ENCODE measurements at regions not wholly inside any gene's neighbourhood (a gene's known extent, or its start where the extent isn't known, plus 50 kb on each side); places are given as distances from the start of the nearest gene placed in this dataset.
"Not testable (repeated sequence)": the region's sequence is repeated elsewhere in the genome, so short reads cannot be mapped to it uniquely, and the experiment has no call there.

DNA sequence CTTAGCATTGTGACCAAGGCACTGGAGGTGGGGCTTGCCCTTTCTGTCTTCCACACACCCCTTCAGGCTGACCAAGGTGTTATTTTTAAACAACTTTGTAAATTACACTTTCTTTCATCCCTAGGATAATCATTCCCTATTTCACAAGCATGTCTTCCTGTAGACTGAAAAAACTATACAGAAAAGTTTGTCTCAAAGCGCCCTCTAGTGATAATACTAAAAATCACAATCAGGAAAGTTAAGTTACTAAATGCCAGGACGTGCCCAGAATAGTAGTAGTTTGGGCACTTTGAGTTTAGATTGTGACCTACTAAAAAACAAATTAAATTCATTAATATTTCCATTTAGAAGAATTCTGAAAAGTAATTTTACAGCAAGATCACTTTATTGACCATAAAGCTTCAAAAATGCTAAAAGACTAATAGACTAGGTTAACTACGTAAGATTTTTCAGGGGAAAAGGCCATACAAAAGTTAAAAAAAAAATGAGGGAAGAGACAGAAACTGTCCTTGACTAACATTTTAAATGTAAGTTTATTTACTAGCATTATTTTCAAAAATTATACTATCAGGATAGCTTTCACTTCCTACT lies 123.3 kb upstream of the DUSP22 start:
- no peak for TF ChIP-seq TAF1 (IDR thresholded peaks at IDR 0.05; ENCODE audit: borderline replicate concordance, low read depth, low read length)
- no peak for TF ChIP-seq POLR2AphosphoS5 (IDR thresholded peaks at IDR 0.05; ENCODE audit: low read depth, low read length)
- no peak for TF ChIP-seq POLR2A (IDR thresholded peaks at IDR 0.05; ENCODE audit: low read depth, low read length)
- FAIRE-seq (peak; percentile 68), DNase-seq (ENCODE audit: insufficient read length) (no peak)

DNA sequence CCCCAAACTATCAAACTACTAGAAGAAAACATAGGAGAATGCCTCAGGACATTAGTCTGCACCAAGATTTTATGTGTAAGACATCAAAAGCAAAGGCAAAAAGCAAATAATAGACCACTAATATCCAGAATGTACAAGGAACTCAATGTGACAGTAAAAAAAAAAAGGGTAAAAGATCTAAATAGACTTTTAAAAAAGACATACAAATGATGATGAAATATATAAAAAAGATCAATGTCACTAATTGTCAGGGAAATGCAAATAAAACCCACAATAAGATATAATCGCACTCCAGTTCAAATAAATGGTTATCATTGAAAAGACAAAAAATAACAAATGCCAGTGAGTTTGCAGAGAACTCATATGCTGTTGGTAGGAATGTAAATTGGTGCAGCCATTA lies 118.3 kb upstream of the DUSP22 start:
- no peak for TF ChIP-seq POLR2AphosphoS5 (IDR thresholded peaks at IDR 0.05; ENCODE audit: low read depth, low read length)
- no peak for TF ChIP-seq TAF1 (IDR thresholded peaks at IDR 0.05; ENCODE audit: borderline replicate concordance, low read depth, low read length)
- no peak for TF ChIP-seq POLR2A (IDR thresholded peaks at IDR 0.05; ENCODE audit: low read depth, low read length)
- FAIRE-seq: no peak
- no peak for DNase-seq (ENCODE audit: insufficient read length)

GRCh38 chr6:175680-176079 lies 116.6 kb upstream of the DUSP22 start:
- no peak for TF ChIP-seq TAF1 (IDR thresholded peaks at IDR 0.05; ENCODE audit: borderline replicate concordance, low read depth, low read length)
- no peak for TF ChIP-seq POLR2AphosphoS5 (IDR thresholded peaks at IDR 0.05; ENCODE audit: low read depth, low read length)
- TF ChIP-seq POLR2A (IDR thresholded peaks at IDR 0.05; ENCODE audit: low read depth, low read length): no peak
- FAIRE-seq (no peak), DNase-seq (ENCODE audit: insufficient read length) (no peak)

DNA sequence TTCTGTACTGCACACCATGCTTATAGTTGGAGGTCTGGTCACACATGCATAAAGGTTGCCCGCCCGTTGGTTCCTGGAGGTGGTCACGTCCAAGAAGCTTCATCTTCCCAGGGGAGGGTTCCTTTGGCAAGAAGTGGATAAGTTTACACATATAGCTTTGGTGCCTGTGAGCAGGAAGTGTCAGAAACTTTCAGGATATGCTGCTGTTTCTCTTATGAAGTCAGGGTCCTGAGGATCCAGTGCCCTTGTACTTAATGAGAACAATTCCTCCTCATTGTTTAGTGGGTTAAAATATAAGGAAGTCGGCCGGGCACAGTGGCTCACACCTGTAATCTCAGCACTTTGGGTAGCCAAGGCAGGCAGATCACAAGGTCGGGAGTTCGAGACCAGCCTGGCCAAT lies 115.5 kb upstream of the DUSP22 start:
- TF ChIP-seq POLR2A (IDR thresholded peaks at IDR 0.05; ENCODE audit: low read depth, low read length) (no peak), TAF1 (IDR thresholded peaks at IDR 0.05; ENCODE audit: borderline replicate concordance, low read depth, low read length) (no peak), POLR2AphosphoS5 (IDR thresholded peaks at IDR 0.05; ENCODE audit: low read depth, low read length) (no peak)
- no peak for FAIRE-seq
- DNase-seq (ENCODE audit: insufficient read length): no peak

DNA sequence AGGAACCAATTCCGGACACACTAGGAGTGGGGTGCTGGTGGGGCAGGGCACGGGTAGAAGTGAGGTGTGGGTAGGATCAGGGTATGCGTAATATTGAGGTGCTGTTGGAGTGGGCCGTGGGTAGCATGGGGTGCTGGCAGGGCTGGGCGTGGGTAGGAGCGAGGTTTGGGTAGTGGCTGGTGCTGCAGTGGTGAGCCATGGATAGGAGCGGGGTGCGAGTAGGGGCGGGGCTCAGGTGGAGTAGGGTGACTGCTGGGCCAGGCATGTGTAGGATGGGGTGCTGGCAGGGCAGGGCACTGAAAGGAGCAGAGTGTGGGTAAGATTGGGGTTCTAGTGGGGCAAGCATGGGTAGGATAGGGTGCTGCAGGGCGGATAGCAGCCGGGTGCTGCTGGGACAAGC lies 114.2 kb upstream of the DUSP22 start:
- TF ChIP-seq POLR2AphosphoS5 (IDR thresholded peaks at IDR 0.05; ENCODE audit: low read depth, low read length) (no peak), POLR2A (IDR thresholded peaks at IDR 0.05; ENCODE audit: low read depth, low read length) (no peak), TAF1 (IDR thresholded peaks at IDR 0.05; ENCODE audit: borderline replicate concordance, low read depth, low read length) (no peak)
- FAIRE-seq: no peak
- DNase-seq (ENCODE audit: insufficient read length): no peak

DNA sequence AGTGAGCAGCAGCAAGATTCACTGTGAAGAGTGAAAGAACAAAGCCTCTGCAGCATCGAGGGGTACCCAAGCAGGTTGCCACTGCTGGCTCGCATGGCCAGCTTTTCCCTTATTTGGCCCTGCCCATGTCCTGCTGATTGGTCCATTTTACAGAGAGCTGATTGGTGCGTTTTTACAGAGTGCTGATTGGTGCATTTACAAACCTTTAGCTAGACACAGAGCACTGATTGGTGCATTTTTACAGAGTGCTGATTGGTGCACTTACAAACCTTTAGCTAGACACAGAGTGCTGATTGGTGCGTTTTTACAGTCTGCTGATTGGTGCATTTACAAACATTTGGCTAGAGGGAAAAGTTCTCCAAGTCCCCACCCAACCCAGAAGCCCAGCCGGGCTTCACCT lies 113.4 kb upstream of the DUSP22 start:
- not testable (repeated sequence) for DNase-seq (ENCODE audit: insufficient read length); FAIRE-seq

DNA sequence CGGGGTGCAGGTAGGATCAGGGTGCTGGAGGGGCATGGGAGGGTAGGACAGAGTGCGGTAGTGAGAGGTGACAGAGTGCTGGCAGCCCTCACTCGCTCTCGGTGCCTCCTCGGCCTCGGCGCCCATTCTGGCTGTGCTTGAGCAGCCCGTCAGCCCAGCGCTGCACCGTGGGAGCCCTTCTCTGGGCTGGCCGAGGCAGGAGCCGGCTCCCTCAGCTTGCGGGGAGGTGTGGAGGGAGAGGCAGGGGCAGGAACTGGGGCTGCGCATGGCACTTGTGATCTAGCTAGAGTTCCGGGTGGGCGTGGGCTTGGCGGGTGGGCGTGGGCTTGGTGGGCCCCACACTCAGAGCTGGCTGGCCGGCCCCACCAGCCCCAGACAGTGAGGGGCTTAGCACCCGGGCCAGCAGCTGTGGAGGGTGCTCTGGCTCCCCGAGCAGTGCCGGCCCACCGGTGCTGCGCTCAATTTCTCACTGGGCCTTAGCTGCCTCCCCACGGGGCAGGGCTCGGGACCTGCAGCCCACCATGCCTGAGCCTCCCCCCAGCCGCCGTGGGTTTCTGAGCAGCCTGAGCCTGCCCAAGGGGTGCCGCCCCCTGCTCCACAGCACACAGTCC lies 112.8 kb upstream of the DUSP22 start:
- TF ChIP-seq TAF1 (IDR thresholded peaks at IDR 0.05; ENCODE audit: borderline replicate concordance, low read depth, low read length): no peak
- no peak for TF ChIP-seq POLR2A (IDR thresholded peaks at IDR 0.05; ENCODE audit: low read depth, low read length)
- TF ChIP-seq POLR2AphosphoS5 (IDR thresholded peaks at IDR 0.05; ENCODE audit: low read depth, low read length): no peak
- FAIRE-seq (no peak), DNase-seq (ENCODE audit: insufficient read length) (no peak)

GRCh38 chr6:180091-180694 lies 112.1 kb upstream of the DUSP22 start:
- peak; percentile 77 for FAIRE-seq

GRCh38 chr6:181049-181654 lies 111.1 kb upstream of the DUSP22 start:
- TF ChIP-seq TAF1 (IDR thresholded peaks at IDR 0.05; ENCODE audit: borderline replicate concordance, low read depth, low read length): no peak
- no peak for TF ChIP-seq POLR2A (IDR thresholded peaks at IDR 0.05; ENCODE audit: low read depth, low read length)
- TF ChIP-seq POLR2AphosphoS5 (IDR thresholded peaks at IDR 0.05; ENCODE audit: low read depth, low read length): no peak
- no peak for DNase-seq (ENCODE audit: insufficient read length)
- peak; percentile 73 for FAIRE-seq

More at GRCh38 chr6:180091-180694, 112.1 kb upstream of the DUSP22 start:
- not testable (repeated sequence) for DNase-seq (ENCODE audit: insufficient read length)

DNA sequence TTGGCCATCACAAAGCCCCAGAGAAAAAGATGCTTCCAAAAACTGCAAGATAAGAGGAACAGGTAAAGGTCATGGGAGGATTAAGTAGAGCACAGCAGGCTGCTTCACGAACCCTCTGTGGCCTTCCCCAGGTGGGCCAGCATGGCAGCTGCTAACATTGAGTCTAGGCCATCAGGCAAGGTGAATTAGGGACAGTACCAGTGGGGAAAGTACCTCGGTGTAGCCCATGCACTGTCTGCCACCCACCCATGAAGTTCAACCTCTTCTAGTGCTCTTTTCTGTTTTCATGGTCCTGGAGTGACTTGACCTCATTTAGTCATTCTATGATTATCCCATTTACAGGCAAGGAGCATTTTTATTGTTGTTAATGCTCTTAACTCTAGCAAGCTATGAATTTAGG lies 108.6 kb upstream of the DUSP22 start:
- FAIRE-seq: peak; percentile 38
- peak; percentile 37 for DNase-seq (ENCODE audit: insufficient read length)
- TF ChIP-seq POLR2A (IDR thresholded peaks at IDR 0.05; ENCODE audit: low read depth, low read length) (no peak), POLR2AphosphoS5 (IDR thresholded peaks at IDR 0.05; ENCODE audit: low read depth, low read length) (no peak), TAF1 (IDR thresholded peaks at IDR 0.05; ENCODE audit: borderline replicate concordance, low read depth, low read length) (no peak)

- TF ChIP-seq TAF1 (IDR thresholded peaks at IDR 0.05; ENCODE audit: borderline replicate concordance, low read depth, low read length) (no peak), POLR2AphosphoS5 (IDR thresholded peaks at IDR 0.05; ENCODE audit: low read depth, low read length) (no peak), POLR2A (IDR thresholded peaks at IDR 0.05; ENCODE audit: low read depth, low read length) (no peak)
- FAIRE-seq: no peak
These were observed 108.1 kb upstream of the DUSP22 start for GRCh38 chr6:184161-184700.

More at GRCh38 chr6:184161-184700, 108.1 kb upstream of the DUSP22 start:
- no peak for DNase-seq (ENCODE audit: insufficient read length)
